Glomerular endothelial cell (primary cell): ENCODE measurements at regions not wholly inside any gene's neighbourhood (a gene's known extent, or its start where the extent isn't known, plus 50 kb on each side); places are given as distances from the start of the nearest gene placed in this dataset.

Experiments used
- DNase-seq: peaks from one replicate; pipeline ENCODE4 v3.0.0-alpha.2; 2011; ENCODE audit warnings: low read depth, low spot score; ENCODE audit errors: extremely low read depth

- no peak for DNase-seq
Observed at GRCh38 chr6:113564371-113565171, 292.6 kb upstream of the MARCKS start.

- no peak for DNase-seq
Observed at GRCh38 chr6:113565306-113565705, 291.8 kb upstream of the MARCKS start.

DNA sequence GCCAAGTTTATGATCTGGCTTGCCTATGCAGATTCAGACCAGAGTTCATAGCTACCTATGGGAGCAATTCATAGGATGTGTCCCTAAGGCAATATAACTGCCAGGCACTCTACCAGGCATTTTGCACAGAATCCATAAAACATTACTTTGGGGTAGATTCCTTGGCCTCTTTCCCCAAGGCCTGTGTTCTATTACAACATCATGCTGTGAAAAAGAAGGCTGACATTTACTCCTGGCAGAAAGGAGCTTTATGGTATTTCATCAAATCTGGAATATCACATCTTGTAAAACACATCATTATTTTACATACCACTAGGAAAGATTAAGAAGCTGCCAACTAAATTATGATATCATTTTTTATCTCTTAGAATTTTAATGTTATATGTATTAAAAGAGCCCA lies 287.0 kb upstream of the MARCKS start:
- DNase-seq: no peak

DNA sequence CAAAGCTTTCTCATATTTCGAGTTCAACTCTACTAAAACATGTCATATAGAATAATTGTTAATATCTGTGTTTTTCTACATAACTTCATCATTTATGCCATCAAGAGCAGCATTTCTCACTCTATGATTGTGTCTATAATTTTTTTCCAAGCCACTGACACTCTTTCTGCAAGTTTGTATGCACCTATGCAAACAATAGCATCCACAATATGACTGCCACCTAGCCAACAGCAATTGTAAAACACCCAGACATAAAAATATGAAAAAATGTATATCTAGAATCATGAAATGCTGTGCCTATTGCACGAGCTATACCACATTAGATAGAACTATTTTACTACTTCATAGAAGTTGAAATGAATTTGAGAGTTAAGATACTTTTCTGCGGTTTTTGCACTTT lies 286.5 kb upstream of the MARCKS start:
- no peak for DNase-seq

DNA sequence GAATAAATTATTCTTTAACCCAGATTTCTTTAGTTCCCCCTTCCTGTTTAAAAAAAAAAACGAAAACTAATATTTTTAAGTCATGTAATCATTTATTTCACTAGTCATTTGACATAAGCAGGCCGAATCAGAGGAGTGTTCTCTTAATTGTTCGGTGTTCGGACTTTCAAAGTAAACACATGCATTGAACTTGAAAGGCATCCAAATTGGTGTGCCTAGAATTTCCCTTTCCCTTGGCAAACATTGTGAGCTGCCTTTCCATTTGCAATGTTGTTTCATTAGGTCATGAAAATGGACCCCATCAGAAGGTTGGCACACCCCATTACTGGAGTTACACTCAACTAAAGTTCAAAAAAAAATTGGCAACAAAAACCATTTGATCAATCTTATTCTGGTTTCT lies 283.0 kb upstream of the MARCKS start:
- no peak for DNase-seq

DNA sequence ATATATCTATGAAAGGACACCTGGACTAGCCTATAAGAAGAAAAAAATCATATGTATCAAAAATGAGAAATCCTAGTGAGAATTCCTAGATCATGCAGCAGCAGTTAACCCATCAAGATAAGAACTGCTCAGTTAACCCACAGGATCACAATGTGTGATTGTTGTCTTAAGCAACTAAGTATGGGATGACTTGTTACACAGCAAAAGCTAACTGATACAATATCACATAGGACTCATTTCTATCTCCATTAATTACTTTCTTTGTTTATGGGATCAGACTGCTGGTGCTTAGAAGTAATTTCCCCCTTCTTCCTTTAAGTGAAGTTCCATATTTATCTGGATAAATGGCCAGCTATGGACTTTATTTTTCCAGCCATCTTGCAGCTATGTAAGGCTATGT lies 280.8 kb upstream of the MARCKS start:
- DNase-seq: no peak

DNA sequence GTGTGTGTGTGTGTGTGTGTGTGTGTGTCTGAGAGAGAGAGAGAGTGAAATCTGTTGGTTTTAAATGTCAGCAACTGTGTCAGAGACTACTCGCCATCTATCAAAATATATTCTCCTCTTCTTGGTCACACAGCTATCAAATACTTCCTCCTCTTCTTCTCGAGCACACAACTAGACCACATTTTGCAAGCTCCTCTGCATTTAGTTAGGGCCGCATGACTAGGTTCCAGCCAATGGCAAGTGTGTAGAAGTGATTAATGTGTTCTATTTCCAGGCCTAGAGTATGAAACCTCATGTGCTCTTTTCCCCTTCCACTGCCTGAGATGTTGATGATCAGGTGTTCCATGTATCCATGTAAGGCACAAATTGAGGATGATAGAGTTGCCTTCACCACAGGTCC lies 278.5 kb upstream of the MARCKS start:
- DNase-seq: no peak

- no peak for DNase-seq
Observed at GRCh38 chr6:113584767-113585166, 272.4 kb upstream of the MARCKS start.

- no peak for DNase-seq
Observed at GRCh38 chr6:113585246-113585645, 271.9 kb upstream of the MARCKS start.

DNA sequence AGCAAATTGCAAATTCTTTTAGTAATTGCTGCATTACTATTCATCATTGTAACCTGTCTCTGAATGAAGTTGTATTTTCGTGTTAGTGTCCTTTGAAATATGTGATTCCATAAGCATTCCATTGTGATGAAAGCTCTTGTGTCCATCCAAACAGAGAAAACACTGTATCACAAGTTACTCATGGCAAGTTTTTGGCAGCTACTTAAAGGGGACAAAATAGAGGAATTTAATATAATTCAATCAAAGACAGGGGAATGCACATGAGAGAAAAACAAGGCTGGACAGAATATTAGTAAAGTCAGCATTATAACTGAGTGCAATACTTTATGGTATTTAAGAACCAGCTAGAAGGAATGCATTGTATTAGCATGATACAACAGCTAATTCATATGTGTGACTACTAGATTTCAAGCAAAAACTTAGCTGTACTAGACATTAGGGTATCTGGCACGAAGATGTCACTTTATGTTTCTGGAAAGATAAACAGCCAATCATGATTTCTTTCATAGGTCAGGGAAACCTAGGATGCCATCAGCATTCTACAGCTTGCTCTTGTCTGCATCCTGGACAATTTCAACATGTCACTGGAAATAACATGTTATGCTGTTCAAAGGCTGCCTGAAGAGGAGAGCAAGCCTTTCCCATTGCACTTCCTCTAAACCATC lies 270.6 kb upstream of the MARCKS start:
- no peak for DNase-seq

DNA sequence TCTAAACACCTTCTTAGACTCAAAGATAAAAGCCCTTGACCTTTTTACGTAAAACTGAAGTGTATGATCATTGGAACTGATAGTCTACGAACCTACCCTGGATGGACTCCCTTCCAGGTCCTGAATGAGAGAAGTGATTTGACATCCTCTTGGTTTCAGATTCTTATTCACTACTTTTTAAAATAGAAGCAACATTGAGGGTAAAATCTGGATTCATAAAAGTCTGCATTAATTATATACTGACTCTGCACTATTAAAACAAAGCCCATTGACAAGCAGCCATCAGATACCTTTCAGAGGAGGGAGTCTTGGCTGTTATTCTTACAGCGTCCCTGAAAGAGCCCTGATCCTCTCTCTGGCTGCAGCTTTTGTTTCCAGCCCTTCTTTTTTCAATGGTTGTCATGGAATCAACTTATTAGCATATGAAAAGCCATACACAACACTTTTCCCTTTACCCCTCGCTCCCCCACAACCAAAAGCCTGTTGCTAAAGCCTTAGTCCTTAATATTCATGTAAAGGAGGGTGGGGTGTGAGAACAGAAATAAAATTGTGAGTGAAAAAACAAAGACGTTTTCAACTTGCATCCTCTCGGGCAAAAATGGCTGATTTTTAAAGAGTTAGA lies 270.0 kb upstream of the MARCKS start:
- no peak for DNase-seq

- DNase-seq: no peak
Observed at GRCh38 chr6:113588646-113589045, 268.5 kb upstream of the MARCKS start.

- DNase-seq: peak; percentile 69
Observed at GRCh38 chr6:113591896-113592827, 265.0 kb upstream of the MARCKS start.

DNA sequence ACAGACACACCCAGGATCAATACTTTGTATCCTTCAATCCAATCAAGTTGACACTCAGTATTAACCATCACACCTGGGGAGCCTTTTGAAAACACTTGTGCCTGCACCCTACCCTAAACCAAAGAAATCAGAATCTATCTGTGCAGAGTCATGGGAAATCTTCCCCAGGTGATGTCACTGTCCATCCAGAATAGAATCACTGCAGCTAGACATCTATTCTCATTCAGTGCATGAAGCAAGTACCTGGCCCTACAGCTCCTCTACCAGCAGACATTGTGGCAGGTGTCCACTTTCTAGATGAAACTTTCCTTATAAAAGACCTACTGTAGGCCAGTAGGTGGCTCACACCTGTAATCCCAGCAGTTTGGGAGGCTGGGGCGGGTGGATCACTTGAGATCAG lies 262.4 kb upstream of the MARCKS start:
- no peak for DNase-seq

DNA sequence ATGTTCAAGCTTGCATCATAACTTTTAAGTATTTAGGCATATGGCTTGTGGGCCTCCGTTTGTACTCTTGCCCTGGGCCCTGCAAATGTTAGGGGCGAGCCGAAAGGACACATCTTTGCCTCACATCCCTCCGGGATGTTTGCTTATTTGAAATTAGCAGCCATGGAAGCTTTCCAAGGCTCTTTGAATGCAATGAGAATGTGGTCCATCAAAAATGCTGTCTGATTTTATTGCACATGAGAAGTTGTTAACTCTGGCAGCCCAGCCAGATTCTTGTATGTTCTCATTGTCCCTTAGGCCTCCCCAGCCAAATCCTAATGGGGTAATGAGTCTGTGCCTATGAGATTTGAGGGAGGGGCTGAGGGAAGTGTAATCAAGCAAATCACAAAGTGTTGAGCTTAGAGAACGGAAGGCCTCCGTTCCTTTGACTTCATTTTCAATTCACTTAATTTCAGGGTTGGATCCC lies 261.2 kb upstream of the MARCKS start:
- no peak for DNase-seq

- DNase-seq: no peak
Observed at GRCh38 chr6:113596387-113597230, 260.5 kb upstream of the MARCKS start.

DNA sequence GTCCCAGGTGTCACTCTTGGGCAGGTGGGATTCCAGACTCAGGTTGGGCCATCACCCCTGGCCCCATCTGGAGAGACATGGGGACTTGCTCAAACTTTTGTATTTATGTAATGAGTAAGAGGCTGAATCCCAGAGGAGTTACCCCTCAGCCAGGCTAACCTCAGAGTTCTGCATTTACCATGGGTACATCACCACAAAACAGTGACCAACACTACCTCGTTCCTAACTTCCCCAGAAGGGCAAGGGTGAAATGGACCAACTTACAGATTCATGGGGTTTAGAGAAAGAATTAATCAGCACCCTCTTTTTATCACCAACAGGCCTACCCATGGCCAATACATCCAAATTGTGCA lies 259.9 kb upstream of the MARCKS start:
- no peak for DNase-seq

- DNase-seq: no peak
Observed at GRCh38 chr6:113598786-113599185, 258.4 kb upstream of the MARCKS start.

- DNase-seq: no peak
Observed at GRCh38 chr6:113599444-113599843, 257.7 kb upstream of the MARCKS start.
